Osteoblast (primary cell): ENCODE measurements at regions not wholly inside any gene's neighbourhood (a gene's known extent, or its start where the extent isn't known, plus 50 kb on each side); places are given as distances from the start of the nearest gene placed in this dataset.

Experiments used
- DNase-seq: peaks from one replicate; pipeline ENCODE4 v3.0.0; 2011; ENCODE audit warnings: low spot score, mixed read lengths; ENCODE audit not compliant: insufficient read length; ENCODE audit errors: missing footprints
- H2AFZ ChIP-seq: 2 replicates; pipeline ENCODE4 v1.6.0; 2011; ENCODE audit warnings: mild to moderate bottlenecking, low read length
- H3K27ac ChIP-seq: 2 replicates; pipeline ENCODE4 v1.5.1; 2011; ENCODE audit warnings: mild to moderate bottlenecking, low read depth, low read length, moderate library complexity
- H3K27me3 ChIP-seq: 2 replicates; pipeline ENCODE4 v1.6.0; 2012; ENCODE audit warnings: mild to moderate bottlenecking, control low read depth, inconsistent platforms, low read length, moderate library complexity; ENCODE audit not compliant: insufficient read depth
- H3K36me3 ChIP-seq: 2 replicates; pipeline ENCODE4 v1.5.1; 2011; ENCODE audit warnings: mild to moderate bottlenecking, low read length, control low read depth, moderate library complexity; ENCODE audit not compliant: insufficient read depth
- H3K4me1 ChIP-seq: 2 replicates; pipeline ENCODE4 v1.5.1; 2011; ENCODE audit warnings: mild to moderate bottlenecking, low read length, control low read depth, moderate library complexity; ENCODE audit not compliant: insufficient read depth
- H3K4me2 ChIP-seq: 2 replicates; pipeline ENCODE4 v1.6.0; 2011; ENCODE audit warnings: mild to moderate bottlenecking, low read length; ENCODE audit not compliant: insufficient read depth
- H3K4me3 ChIP-seq: fragments of 200-600 bp; sonication (generic); 3 replicates; pipeline ENCODE4 v1.5.1; 2012; ENCODE audit warnings: mild to moderate bottlenecking, low read length, inconsistent platforms; ENCODE audit not compliant: insufficient read depth
- H3K79me2 ChIP-seq: 2 replicates; pipeline ENCODE4 v1.6.0; 2012; ENCODE audit warnings: mild to moderate bottlenecking, low read length, control low read depth, inconsistent platforms; ENCODE audit not compliant: insufficient read depth
- H3K9me3 ChIP-seq: 2 replicates; pipeline ENCODE4 v1.5.1; 2011; ENCODE audit warnings: low read depth, low read length, control low read depth
- H4K20me1 ChIP-seq: 2 replicates; pipeline ENCODE4 v1.6.0; 2012; ENCODE audit warnings: mild to moderate bottlenecking, low read length, control low read depth; ENCODE audit not compliant: insufficient read depth
- CTCF ChIP-seq: IDR thresholded peaks from 2 replicates; pipeline ENCODE4 v1.5.1; 2011; ENCODE audit warnings: mild to moderate bottlenecking, low read depth, low read length, moderate library complexity; ENCODE audit errors: extremely low read depth

- DNase-seq: no peak
- Histone ChIP-seq H4K20me1 (no peaks in the 10 kb centered on the region), H2AFZ (no peak overlapping the region), H3K4me2 (no peak overlapping the region), H3K9me3 (no peaks in the 10 kb centered on the region), H3K4me1 (no peaks in the 10 kb centered on the region), H3K36me3 (no peaks in the 10 kb centered on the region), H3K4me3 (no peak overlapping the region), H3K27ac (no peak overlapping the region), H3K27me3 (no peaks in the 10 kb centered on the region), H3K79me2 (no peaks in the 10 kb centered on the region)
- no peak for TF ChIP-seq CTCF
Measured at GRCh38 chr21:41018431-41018830, 149.5 kb upstream of the BACE2 start.

- H3K4me1 ChIP-seq: no peaks in the 10 kb centered on the region
- no peak for TF ChIP-seq CTCF
- no peaks in the 10 kb centered on the region for H3K9me3 ChIP-seq
- no peaks in the 10 kb centered on the region for H4K20me1 ChIP-seq
- DNase-seq: no peak
- H3K4me3 ChIP-seq: no peak overlapping the region
- no peaks in the 10 kb centered on the region for H3K79me2 ChIP-seq
- H3K4me2 ChIP-seq: no peak overlapping the region
- no peak overlapping the region for H2AFZ ChIP-seq
- no peaks in the 10 kb centered on the region for H3K36me3 ChIP-seq
- no peaks in the 10 kb centered on the region for H3K27me3 ChIP-seq
- H3K27ac ChIP-seq: no peak overlapping the region
Measured at GRCh38 chr21:41023936-41024335, 144.0 kb upstream of the BACE2 start.

GRCh38 chr21:41024341-41024740, 143.6 kb upstream of the BACE2 start:
- no peaks in the 10 kb centered on the region for H3K4me1 ChIP-seq
- no peaks in the 10 kb centered on the region for H3K79me2 ChIP-seq
- H3K4me3 ChIP-seq: no peak overlapping the region
- H3K27me3 ChIP-seq: no peaks in the 10 kb centered on the region
- H3K9me3 ChIP-seq: no peaks in the 10 kb centered on the region
- H4K20me1 ChIP-seq: no peaks in the 10 kb centered on the region
- no peak overlapping the region for H3K4me2 ChIP-seq
- H2AFZ ChIP-seq: no peak overlapping the region
- no peak for TF ChIP-seq CTCF
- H3K27ac ChIP-seq: no peak overlapping the region
- no peaks in the 10 kb centered on the region for H3K36me3 ChIP-seq
- no peak for DNase-seq

GRCh38 chr21:41024746-41025254, 143.2 kb upstream of the BACE2 start:
- H2AFZ ChIP-seq: no peak overlapping the region
- no peaks in the 10 kb centered on the region for H4K20me1 ChIP-seq
- no peaks in the 10 kb centered on the region for H3K4me1 ChIP-seq
- no peak overlapping the region for H3K27ac ChIP-seq
- no peaks in the 10 kb centered on the region for H3K36me3 ChIP-seq
- no peaks in the 10 kb centered on the region for H3K27me3 ChIP-seq
- no peak overlapping the region for H3K4me3 ChIP-seq
- no peak overlapping the region for H3K4me2 ChIP-seq
- TF ChIP-seq CTCF: no peak
- no peaks in the 10 kb centered on the region for H3K79me2 ChIP-seq
- H3K9me3 ChIP-seq: no peaks in the 10 kb centered on the region
- DNase-seq: no peak
